Smooth muscle cell (in vitro differentiated cells): ENCODE measurements at regions not wholly inside any gene's neighbourhood (a gene's known extent, or its start where the extent isn't known, plus 50 kb on each side); places are given as distances from the start of the nearest gene placed in this dataset.

Source experiments
- DNase-seq: peaks from one replicate; lab custom pipeline; 2025; ENCODE audit not compliant: unreplicated experiment; lab: John Stamatoyannopoulos, UW
- H2AFZ ChIP-seq: fragments of 200-600 bp; sonication (generic); 2 replicates; pipeline ENCODE4 v1.6.0; 2016; ENCODE audit warnings: antibody characterized with exemption, low read depth, mild to moderate bottlenecking
- H3F3A ChIP-seq: fragments of 200-600 bp; sonication (generic); 2 replicates; pipeline ENCODE4 v1.6.0; 2017; ENCODE audit warnings: antibody characterized with exemption, low read depth
- H3K27ac ChIP-seq: fragments of 200-600 bp; sonication (generic); 2 replicates; pipeline ENCODE4 v1.5.1; 2016; ENCODE audit warnings: low read depth, mild to moderate bottlenecking
- H3K27me3 ChIP-seq: fragments of 200-600 bp; sonication (generic); 2 replicates; pipeline ENCODE4 v1.6.1; 2016; ENCODE audit warnings: low read depth, mild to moderate bottlenecking
- H3K36me3 ChIP-seq: fragments of 200-600 bp; sonication (generic); 2 replicates; pipeline ENCODE4 v1.5.1; 2016; ENCODE audit warnings: low read depth
- H3K4me1 ChIP-seq: fragments of 200-600 bp; sonication (generic); 2 replicates; pipeline ENCODE4 v1.5.1; 2016; ENCODE audit warnings: low read depth
- H3K4me2 ChIP-seq: fragments of 200-600 bp; sonication (generic); 2 replicates; pipeline ENCODE4 v1.6.0; 2016; ENCODE audit warnings: mild to moderate bottlenecking
- H3K4me3 ChIP-seq: fragments of 200-600 bp; sonication (generic); 2 replicates; pipeline ENCODE4 v1.5.1; 2016; ENCODE audit warnings: mild to moderate bottlenecking
- H3K79me2 ChIP-seq: fragments of 200-600 bp; sonication (generic); 2 replicates; pipeline ENCODE4 v1.6.0; 2016; ENCODE audit warnings: low read depth, mild to moderate bottlenecking
- H3K9ac ChIP-seq: fragments of 200-600 bp; sonication (generic); 2 replicates; pipeline ENCODE4 v1.6.0; 2016; ENCODE audit warnings: low read depth
- H3K9me3 ChIP-seq: fragments of 200-600 bp; sonication (generic); replicated peaks from 2 replicates; pipeline ENCODE4 v1.5.1; 2016; ENCODE audit warnings: low read depth
- H4K20me1 ChIP-seq: fragments of 200-600 bp; sonication (generic); 2 replicates; pipeline ENCODE4 v1.6.0; 2016; ENCODE audit warnings: low read depth
- WGBS: methylation state at CpG from one replicate; pipeline ENCODE4 v1.1.7; 2016; ENCODE audit warnings: low lambda C conversion rate; 5-methylcytosine and 5-hydroxymethylcytosine counted together
- TF ChIP-seq, protein P1 (sequence below): fragments of 200-600 bp; sonication (generic); IDR thresholded peaks from 2 replicates; pipeline ENCODE4 v1.5.1; 2017; ENCODE audit warnings: borderline replicate concordance, mild to moderate bottlenecking, antibody characterized with exemption; ENCODE audit not compliant: insufficient read depth, poor library complexity, severe bottlenecking

DNA sequence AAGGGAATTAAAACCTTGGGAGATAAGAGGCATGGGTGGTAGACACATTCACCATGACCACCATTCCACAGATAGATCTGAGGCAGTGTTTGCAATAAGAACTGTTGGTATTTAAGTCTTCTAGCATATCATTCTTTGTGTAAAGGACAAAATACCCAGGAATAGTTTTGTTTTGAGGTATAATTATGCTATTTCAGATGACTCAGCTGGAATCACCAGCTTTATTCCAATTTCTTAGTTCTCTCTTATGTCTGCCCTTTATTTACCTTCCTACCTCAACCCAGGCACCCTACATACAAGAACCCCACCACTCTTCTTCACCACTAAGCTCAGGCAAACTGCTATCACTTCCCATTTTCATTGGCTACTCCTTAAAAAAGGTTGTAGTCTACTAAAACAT, 94.7 kb upstream of the TRIO start:
- TF ChIP-seq, protein P1, sequence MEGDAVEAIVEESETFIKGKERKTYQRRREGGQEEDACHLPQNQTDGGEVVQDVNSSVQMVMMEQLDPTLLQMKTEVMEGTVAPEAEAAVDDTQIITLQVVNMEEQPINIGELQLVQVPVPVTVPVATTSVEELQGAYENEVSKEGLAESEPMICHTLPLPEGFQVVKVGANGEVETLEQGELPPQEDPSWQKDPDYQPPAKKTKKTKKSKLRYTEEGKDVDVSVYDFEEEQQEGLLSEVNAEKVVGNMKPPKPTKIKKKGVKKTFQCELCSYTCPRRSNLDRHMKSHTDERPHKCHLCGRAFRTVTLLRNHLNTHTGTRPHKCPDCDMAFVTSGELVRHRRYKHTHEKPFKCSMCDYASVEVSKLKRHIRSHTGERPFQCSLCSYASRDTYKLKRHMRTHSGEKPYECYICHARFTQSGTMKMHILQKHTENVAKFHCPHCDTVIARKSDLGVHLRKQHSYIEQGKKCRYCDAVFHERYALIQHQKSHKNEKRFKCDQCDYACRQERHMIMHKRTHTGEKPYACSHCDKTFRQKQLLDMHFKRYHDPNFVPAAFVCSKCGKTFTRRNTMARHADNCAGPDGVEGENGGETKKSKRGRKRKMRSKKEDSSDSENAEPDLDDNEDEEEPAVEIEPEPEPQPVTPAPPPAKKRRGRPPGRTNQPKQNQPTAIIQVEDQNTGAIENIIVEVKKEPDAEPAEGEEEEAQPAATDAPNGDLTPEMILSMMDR: no peak
- peak overlapping the region; percentile 1 for H2AFZ ChIP-seq
- no peaks in the 10 kb centered on the region for H3F3A ChIP-seq
- no peak overlapping the region for H3K4me3 ChIP-seq
- no peaks in the 10 kb centered on the region for H3K36me3 ChIP-seq
- peak overlapping the region; percentile 7 for H3K27ac ChIP-seq
- no peaks in the 10 kb centered on the region for H4K20me1 ChIP-seq
- DNase-seq: no peak
- H3K9ac ChIP-seq: no peak overlapping the region
- H3K27me3 ChIP-seq: no peaks in the 10 kb centered on the region
- H3K4me1 ChIP-seq: no peaks in the 10 kb centered on the region
- H3K79me2 ChIP-seq: no peaks in the 10 kb centered on the region
- H3K9me3 ChIP-seq: no peaks in the 10 kb centered on the region
- H3K4me2 ChIP-seq: no peak overlapping the region

DNA sequence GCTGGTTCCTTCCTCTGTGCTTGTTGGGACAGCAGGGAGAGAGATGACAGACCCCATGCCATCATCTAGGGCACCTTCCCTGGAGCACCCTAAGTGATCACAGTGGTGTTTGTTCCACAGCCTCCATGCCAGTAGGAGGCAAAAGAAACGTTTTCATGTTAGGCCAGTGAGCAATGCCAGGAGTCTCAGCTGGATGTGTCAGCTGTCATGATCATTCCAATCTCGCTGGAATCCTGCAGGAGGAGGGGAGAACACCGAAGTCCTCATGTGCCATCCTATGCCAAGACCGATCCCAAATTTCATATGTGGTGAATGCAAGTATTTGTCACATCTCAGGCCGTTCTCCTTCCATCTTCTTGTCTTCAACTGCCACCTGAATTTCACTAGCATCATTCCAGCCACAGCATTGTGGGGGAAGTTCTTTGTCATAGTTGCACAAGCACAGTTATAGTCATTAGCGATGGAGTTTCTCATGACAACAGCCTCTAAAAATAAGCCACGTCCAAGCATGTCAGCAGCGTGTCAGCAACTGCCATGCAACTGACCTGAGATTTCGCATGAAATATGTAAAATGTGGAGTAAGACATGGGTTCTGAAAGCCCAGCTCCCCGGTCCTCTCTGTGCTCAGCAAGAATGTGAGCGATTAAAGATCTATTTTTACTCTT, 97.2 kb upstream of the DNAH5 start:
- H3K9me3 ChIP-seq: no peaks in the 10 kb centered on the region
- no peaks in the 10 kb centered on the region for H3K27me3 ChIP-seq
- no peak overlapping the region for H3K27ac ChIP-seq
- WGBS: 78% methylated on average over 11 of the region's 11 CpGs
- TF ChIP-seq, protein P1: no peak
- H3K4me2 ChIP-seq: no peak overlapping the region
- H4K20me1 ChIP-seq: no peaks in the 10 kb centered on the region
- no peak overlapping the region for H3K9ac ChIP-seq
- H2AFZ ChIP-seq: no peak overlapping the region
- no peaks in the 10 kb centered on the region for H3K36me3 ChIP-seq
- H3K4me1 ChIP-seq: peaks cover 8% of the 10 kb centered on the region
- DNase-seq: no peak
- H3F3A ChIP-seq: peaks cover 6% of the 10 kb centered on the region
- H3K4me3 ChIP-seq: no peak overlapping the region
- no peaks in the 10 kb centered on the region for H3K79me2 ChIP-seq

DNA sequence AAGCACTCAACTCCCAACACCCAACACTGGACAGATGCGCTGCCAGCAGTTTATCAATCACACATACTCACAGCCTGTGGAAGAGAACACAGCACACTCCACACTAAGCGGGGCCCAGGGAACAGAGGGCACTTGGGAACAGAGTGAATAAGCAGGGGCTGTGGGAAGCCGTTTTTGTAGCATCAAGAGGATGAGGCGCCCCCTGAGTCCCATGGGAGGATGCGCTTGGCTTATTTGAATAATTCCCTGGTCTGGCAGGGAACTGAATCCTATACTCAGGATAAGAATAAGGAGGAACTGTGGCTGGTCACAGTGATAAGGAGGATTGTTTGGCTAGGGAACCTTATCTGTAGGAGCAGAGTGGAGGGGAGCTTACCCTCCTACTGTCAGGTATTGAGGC, 96.1 kb upstream of the DNAH5 start:
- Histone ChIP-seq H3K9ac (no peak overlapping the region), H3K4me3 (no peak overlapping the region), H3K4me1 (peaks cover 14% of the 10 kb centered on the region), H3K79me2 (no peaks in the 10 kb centered on the region), H2AFZ (no peak overlapping the region), H4K20me1 (no peaks in the 10 kb centered on the region), H3K4me2 (no peak overlapping the region), H3K9me3 (no peaks in the 10 kb centered on the region), H3K27ac (no peak overlapping the region), H3K27me3 (no peaks in the 10 kb centered on the region), H3K36me3 (no peaks in the 10 kb centered on the region), H3F3A (peaks cover 12% of the 10 kb centered on the region)
- WGBS: 80% methylated on average over 5 of the region's 5 CpGs
- TF ChIP-seq, protein P1: no peak
- no peak for DNase-seq

DNA sequence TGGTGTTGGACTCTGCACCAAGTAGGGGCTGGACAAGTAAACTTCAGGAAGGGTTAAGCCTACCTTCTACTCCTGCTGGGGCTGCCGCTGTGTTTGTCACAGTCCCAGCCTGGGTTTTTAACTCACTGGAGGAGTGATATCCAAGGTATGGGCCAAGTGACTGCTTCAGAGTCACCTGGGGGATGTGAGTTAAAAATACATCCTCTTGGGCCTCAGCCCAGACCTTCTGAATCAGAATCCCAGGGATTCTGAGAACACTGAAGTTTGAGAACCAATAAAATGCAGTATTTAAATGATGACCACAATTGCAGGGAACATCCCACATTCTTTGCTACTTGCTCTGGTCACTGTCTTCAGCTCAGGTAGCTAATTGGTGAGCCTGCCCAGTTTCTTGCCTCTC, 95.1 kb upstream of the DNAH5 start:
- peaks cover 24% of the 10 kb centered on the region for H3K4me1 ChIP-seq
- H3K4me2 ChIP-seq: peak overlapping the region; percentile 2
- H3K27ac ChIP-seq: peak overlapping the region; percentile 97
- no peaks in the 10 kb centered on the region for H4K20me1 ChIP-seq
- H3K36me3 ChIP-seq: no peaks in the 10 kb centered on the region
- DNase-seq: no peak
- no peak overlapping the region for H2AFZ ChIP-seq
- H3K27me3 ChIP-seq: no peaks in the 10 kb centered on the region
- no peaks in the 10 kb centered on the region for H3K9me3 ChIP-seq
- H3F3A ChIP-seq: peaks cover 21% of the 10 kb centered on the region
- H3K4me3 ChIP-seq: no peak overlapping the region
- H3K79me2 ChIP-seq: no peaks in the 10 kb centered on the region
- TF ChIP-seq, protein P1: no peak
- no peak overlapping the region for H3K9ac ChIP-seq
- 87% methylated on average over 1 of the region's 1 CpG for WGBS
